ENCODE measurements at regions not wholly inside any gene's neighbourhood (a gene's known extent, or its start where the extent isn't known, plus 50 kb on each side); places are given as distances from the start of the nearest gene placed in this dataset.

DNA sequence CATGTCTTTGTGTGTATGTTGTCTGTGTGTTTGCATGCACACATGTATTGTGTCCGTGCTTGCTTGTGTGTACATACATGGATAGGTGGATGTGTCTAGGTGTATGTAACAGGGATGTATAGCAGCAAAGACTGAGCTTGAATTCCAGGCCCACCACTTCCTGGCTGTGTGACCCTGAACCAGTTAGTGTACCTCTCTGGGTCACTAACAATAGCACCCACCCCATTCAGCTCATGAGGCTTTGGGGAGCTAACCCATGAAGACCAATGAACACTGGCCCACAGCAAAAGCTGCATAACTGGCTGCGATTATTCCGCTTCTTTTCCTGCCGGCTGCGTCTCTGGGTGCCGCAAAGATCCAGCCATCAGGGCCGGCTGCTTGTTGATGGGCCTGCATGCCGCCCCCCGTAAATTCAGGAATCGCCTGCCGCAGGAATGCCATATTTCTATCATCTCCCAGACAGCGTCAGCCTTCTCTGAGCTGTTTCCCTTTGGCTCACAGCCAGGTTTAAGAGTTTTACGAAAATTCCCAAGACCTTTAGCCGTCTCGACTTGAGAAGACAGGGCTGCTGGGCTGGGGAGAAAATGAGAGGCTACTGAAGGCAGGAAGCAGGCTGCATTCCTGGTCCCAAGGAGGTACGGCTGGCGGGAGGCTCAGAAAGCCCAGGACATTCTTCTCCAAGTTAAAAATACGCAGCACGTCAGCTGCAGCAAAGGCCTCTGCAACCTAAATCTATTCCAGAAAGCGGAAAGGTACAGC is 224.6 kb downstream of the MN1 start:
- TF ChIP-seq, protein P1, sequence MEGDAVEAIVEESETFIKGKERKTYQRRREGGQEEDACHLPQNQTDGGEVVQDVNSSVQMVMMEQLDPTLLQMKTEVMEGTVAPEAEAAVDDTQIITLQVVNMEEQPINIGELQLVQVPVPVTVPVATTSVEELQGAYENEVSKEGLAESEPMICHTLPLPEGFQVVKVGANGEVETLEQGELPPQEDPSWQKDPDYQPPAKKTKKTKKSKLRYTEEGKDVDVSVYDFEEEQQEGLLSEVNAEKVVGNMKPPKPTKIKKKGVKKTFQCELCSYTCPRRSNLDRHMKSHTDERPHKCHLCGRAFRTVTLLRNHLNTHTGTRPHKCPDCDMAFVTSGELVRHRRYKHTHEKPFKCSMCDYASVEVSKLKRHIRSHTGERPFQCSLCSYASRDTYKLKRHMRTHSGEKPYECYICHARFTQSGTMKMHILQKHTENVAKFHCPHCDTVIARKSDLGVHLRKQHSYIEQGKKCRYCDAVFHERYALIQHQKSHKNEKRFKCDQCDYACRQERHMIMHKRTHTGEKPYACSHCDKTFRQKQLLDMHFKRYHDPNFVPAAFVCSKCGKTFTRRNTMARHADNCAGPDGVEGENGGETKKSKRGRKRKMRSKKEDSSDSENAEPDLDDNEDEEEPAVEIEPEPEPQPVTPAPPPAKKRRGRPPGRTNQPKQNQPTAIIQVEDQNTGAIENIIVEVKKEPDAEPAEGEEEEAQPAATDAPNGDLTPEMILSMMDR (IDR thresholded peaks at IDR 0.05), result no peak
- TF ChIP-seq POLR2AphosphoS5 (IDR thresholded peaks at IDR 0.05) (no peak), POLR2A (IDR thresholded peaks at IDR 0.05) (no peak), EP300 (IDR thresholded peaks at IDR 0.05) (no peak)

Measured in suprapubic skin (tissue), 4 donors.